ENCODE measurements at regions not wholly inside any gene's neighbourhood (a gene's known extent, or its start where the extent isn't known, plus 50 kb on each side); places are given as distances from the start of the nearest gene placed in this dataset.
A peak's percentile ranks its signal among the peaks of the same experiment; 100 is the strongest.

- peak; percentile 47 to 78 (median 65) for TF ChIP-seq CTCF (IDR thresholded peaks at IDR 0.05)
- TF ChIP-seq POLR2A (IDR thresholded peaks at IDR 0.05) = no peak
Observed at GRCh38 chr10:128631801-128632241, 505.6 kb upstream of the MKI67 start.
